Esophagus squamous epithelium (tissue), 5 donors: ENCODE measurements at regions not wholly inside any gene's neighbourhood (a gene's known extent, or its start where the extent isn't known, plus 50 kb on each side); places are given as distances from the start of the nearest gene placed in this dataset.

Source experiments
- DNase-seq: peaks from one replicate; lab custom pipeline; 2025; lab: John Stamatoyannopoulos, UW
- H3K27ac ChIP-seq, 4 donors: fragments of 200-600 bp; sonication (generic); one replicate each; pipeline ENCODE4 v1.5.1; 2016 to 2019; ENCODE audit warnings: mild to moderate bottlenecking in 1 of 4
- H3K27me3 ChIP-seq, 4 donors: fragments of 200-600 bp; sonication (generic); 1 replicate in 3 of 4; 2 replicates in 1 of 4; pipeline versions ENCODE4 v1.5.1 to v1.6.0; 2017 to 2021; ENCODE audit warnings: antibody characterized with exemption in 1 of 4
- H3K36me3 ChIP-seq, 3 donors: fragments of 200-600 bp; sonication (generic); one replicate each; pipeline ENCODE4 v1.5.1; 2016 to 2019
- H3K4me1 ChIP-seq, 3 donors: fragments of 200-600 bp; sonication (generic); one replicate each; pipeline ENCODE4 v1.5.1; 2017 to 2019
- H3K4me3 ChIP-seq, 4 donors: fragments of 200-600 bp; sonication (generic); 1 replicate in 3 of 4; 2 replicates in 1 of 4; pipeline ENCODE4 v1.5.1; 2016 to 2019; ENCODE audit warnings: mild to moderate bottlenecking in 2 of 4, moderate library complexity in 1 of 4
- H3K9me3 ChIP-seq, 3 donors: fragments of 200-600 bp; sonication (generic); one replicate each; pipeline ENCODE4 v1.5.1; 2016 to 2019
- CTCF ChIP-seq, 6 experiments: fragments of 450-650 bp in 4 of 6; fragments of 200-600 bp in 2 of 6; sonication (generic) in 2 of 6; IDR thresholded peaks; one replicate each; pipeline ENCODE4 v1.5.1; 2016 to 2019; ENCODE audit warnings: antibody characterized with exemption in 6 of 6, mild to moderate bottlenecking in 4 of 6, moderate library complexity in 4 of 6
- POLR2A ChIP-seq, 4 donors: fragments of 450-650 bp; IDR thresholded peaks; one replicate each; pipeline ENCODE4 v1.6.1; 2017; ENCODE audit warnings: antibody characterized with exemption in 4 of 4, mild to moderate bottlenecking in 4 of 4, moderate library complexity in 3 of 4
- WGBS, 2 donors: methylation state at CpG; one replicate each; pipeline ENCODE4 v1.1.5; 2018; 5-methylcytosine and 5-hydroxymethylcytosine counted together
- intact Hi-C: fragments of 100-400 bp; cut with DNase I; formaldehyde crosslinking; loops from one replicate; pipeline ENCODE4 v1.15.0; 2022
- donor health status: DM: yes; HTN: yes; CAD: no.

GRCh38 chr2:120904379-120904778 is 168.7 kb downstream of the GLI2 start:
- no peak overlapping the region for H3K4me3 ChIP-seq
- TF ChIP-seq CTCF (IDR thresholded peaks at IDR 0.05): no peak
- no peak for TF ChIP-seq POLR2A (IDR thresholded peaks at IDR 0.05)
- peaks cover 0 to 17% (median 4%) of the 10 kb centered on the region in 3 donors for H3K4me1 ChIP-seq
- H3K27ac ChIP-seq: no peak overlapping the region
- DNase-seq: no peak
- intact Hi-C loops: no loop called here
- H3K9me3 ChIP-seq: no peaks in the 10 kb centered on the region
- no peaks in the 10 kb centered on the region for H3K36me3 ChIP-seq
- peaks cover 0 to 19% (median 0%) of the 10 kb centered on the region in 4 donors for H3K27me3 ChIP-seq
- WGBS, 2 donors: 72% methylated on average over 2 of the region's 8 CpGs; no CpG with 5 or more reads in 1 of the 2 donors

- Histone ChIP-seq H3K27me3 (peaks cover 0 to 19% (median 0%) of the 10 kb centered on the region in 4 donors), H3K27ac (no peak overlapping the region), H3K9me3 (no peaks in the 10 kb centered on the region), H3K4me3 (no peak overlapping the region), H3K4me1 (peaks cover 0 to 17% (median 4%) of the 10 kb centered on the region in 3 donors), H3K36me3 (no peaks in the 10 kb centered on the region)
- DNase-seq: no peak
- no peak for TF ChIP-seq POLR2A (IDR thresholded peaks at IDR 0.05)
- no peak for TF ChIP-seq CTCF (IDR thresholded peaks at IDR 0.05)
- WGBS, 2 donors: 65 to 66% methylated on average over 4 to 5 of the region's 5 CpGs
- intact Hi-C loops: no loop called here
Observed at GRCh38 chr2:120904830-120905234, 169.2 kb downstream of the GLI2 start.

GRCh38 chr2:120905298-120905697 is 169.6 kb downstream of the GLI2 start:
- H3K4me1 ChIP-seq: peaks cover 0 to 17% (median 4%) of the 10 kb centered on the region in 3 donors
- H3K27ac ChIP-seq: no peak overlapping the region
- H3K4me3 ChIP-seq: no peak overlapping the region
- intact Hi-C loops: no loop called here
- no peak for TF ChIP-seq POLR2A (IDR thresholded peaks at IDR 0.05)
- TF ChIP-seq CTCF (IDR thresholded peaks at IDR 0.05): no peak
- peaks cover 0 to 17% (median 0%) of the 10 kb centered on the region in 4 donors for H3K27me3 ChIP-seq
- no peaks in the 10 kb centered on the region for H3K9me3 ChIP-seq
- no peaks in the 10 kb centered on the region for H3K36me3 ChIP-seq
- WGBS, 2 donors: 86% methylated on average over 1 to 3 of the region's 5 CpGs
- DNase-seq: no peak

- Histone ChIP-seq H3K36me3 (no peaks in the 10 kb centered on the region), H3K27me3 (peaks cover 0 to 12% (median 0%) of the 10 kb centered on the region in 4 donors), H3K27ac (no peak overlapping the region), H3K9me3 (no peaks in the 10 kb centered on the region), H3K4me1 (peaks cover 0 to 17% (median 8%) of the 10 kb centered on the region in 3 donors), H3K4me3 (no peak overlapping the region)
- DNase-seq: no peak
- intact Hi-C loops: no loop called here
- TF ChIP-seq POLR2A (IDR thresholded peaks at IDR 0.05) (no peak), CTCF (IDR thresholded peaks at IDR 0.05) (no peak)
- 50 to 91% methylated on average over 2 to 4 of the region's 19 CpGs for WGBS, 2 donors
Observed at GRCh38 chr2:120905824-120906571, 170.3 kb downstream of the GLI2 start.

- H3K36me3 ChIP-seq: no peaks in the 10 kb centered on the region
- 89 to 100% methylated on average over 2 to 6 of the region's 6 CpGs for WGBS, 2 donors
- no peaks in the 10 kb centered on the region for H3K9me3 ChIP-seq
- H3K4me1 ChIP-seq: peaks cover 8 to 26% (median 17%) of the 10 kb centered on the region in 3 donors
- H3K4me3 ChIP-seq: no peak overlapping the region
- TF ChIP-seq CTCF (IDR thresholded peaks at IDR 0.05) (no peak), POLR2A (IDR thresholded peaks at IDR 0.05) (no peak)
- no peak overlapping the region for H3K27ac ChIP-seq
- H3K27me3 ChIP-seq: peaks cover 0 to 12% (median 0%) of the 10 kb centered on the region in 4 donors
- no peak for DNase-seq
- intact Hi-C loops: no loop called here
Observed at GRCh38 chr2:120906914-120907313, 171.2 kb downstream of the GLI2 start.
